ENCODE measurements at regions not wholly inside any gene's neighbourhood (a gene's known extent, or its start where the extent isn't known, plus 50 kb on each side); places are given as distances from the start of the nearest gene placed in this dataset.
A peak's percentile ranks its signal among the peaks of the same experiment; 100 is the strongest.

GRCh38 chr11:32184041-32184722 is 93.3 kb downstream of the RCN1 start:
- POLR2A ChIA-PET: no interaction called here
- Histone ChIP-seq H3K4me2 (ENCODE audit: insufficient read depth, low read length) (no peak overlapping the region), H3K27ac (ENCODE audit: extremely low read depth, low read depth, low read length) (no peak overlapping the region)

GRCh38 chr11:32184723-32185376 is 94.0 kb downstream of the RCN1 start:
- POLR2A ChIA-PET: no interaction called here
- no peak for TF ChIP-seq ZNF282 (CRISPR knock-in tag; IDR thresholded peaks at IDR 0.05)
- no peak for TF ChIP-seq FOXO4 (CRISPR knock-in tag; IDR thresholded peaks at IDR 0.05)
- TF ChIP-seq SOX6 (IDR thresholded peaks at IDR 0.05): no peak

More at GRCh38 chr11:32184041-32184722, 93.3 kb downstream of the RCN1 start:
- in situ Hi-C loops (cut with MboI): no loop called here
- Histone ChIP-seq H3K4me1 (replicated peaks in 1 of 2; ENCODE audit: control insufficient read depth in 2 of 2, insufficient read depth in 2 of 2, low read length in 2 of 2) (no peaks in the 10 kb centered on the region), H3K27me3 (ENCODE audit: control insufficient read depth in 2 of 2, insufficient read depth in 2 of 2, low read length in 2 of 2) (peaks cover 0 to 7% of the 10 kb centered on the region in 2 experiments; a peak in 2 of 5 replicates), H3K9me3 (replicated peaks; ENCODE audit: control insufficient read depth, insufficient read depth, low read depth, low read length) (no peaks in the 10 kb centered on the region), H4K20me1 (replicated peaks; ENCODE audit: control insufficient read depth, insufficient read depth, low read length) (no peaks in the 10 kb centered on the region), H3K9me1 (ENCODE audit: control insufficient read depth, insufficient read depth, low read length) (peaks cover 4% of the 10 kb centered on the region), H3K36me3 (ENCODE audit: control insufficient read depth, insufficient read depth, low read length) (no peaks in the 10 kb centered on the region), H2AFZ (ENCODE audit: low read depth, low read length) (no peak overlapping the region), H3K79me2 (ENCODE audit: control insufficient read depth, insufficient read depth, low read length) (no peaks in the 10 kb centered on the region), H3K4me3 (no peak overlapping the region), H3K9ac (ENCODE audit: insufficient read depth in 1 of 2, low read depth in 2 of 2, low read length in 2 of 2) (no peak overlapping the region)
- intact Hi-C loops (cut with micrococcal nuclease): no loop called here
- TF ChIP-seq YY1 (IDR thresholded peaks at IDR 0.05; ENCODE audit: borderline replicate concordance in 1 of 3, control insufficient read depth in 1 of 3, extremely low read depth in 1 of 3, insufficient read depth in 3 of 3, insufficient read length in 1 of 3, insufficient replicate concordance in 2 of 3, low read depth in 1 of 3, low read length in 2 of 3): peak in 2 of 3 experiments; percentile 28 to 36
- TF ChIP-seq ZFX (CRISPR knock-in tag; IDR thresholded peaks at IDR 0.05): no peak
- FAIRE-seq (no peak), ATAC-seq (no peak), DNase-seq (ENCODE audit: extremely low read depth in 1 of 4, low spot score in 3 of 4) (no peak)
- CTCF ChIA-PET (ENCODE audit: low intra/inter-chr PET ratio): no interaction called here
- WGBS (ENCODE audit: insufficient coverage, low coverage, missing lambda C conversion rate): 0% methylated on average over 4 of the region's 6 CpGs
- BruUV-seq (replicated peaks): no TSS peak

More at GRCh38 chr11:32184723-32185376, 94.0 kb downstream of the RCN1 start:
- Histone ChIP-seq H3K9me1 (ENCODE audit: control insufficient read depth, insufficient read depth, low read length) (peaks cover 4% of the 10 kb centered on the region), H3K4me1 (replicated peaks in 1 of 2; ENCODE audit: control insufficient read depth in 2 of 2, insufficient read depth in 2 of 2, low read length in 2 of 2) (no peaks in the 10 kb centered on the region), H3K4me2 (ENCODE audit: insufficient read depth, low read length) (no peak overlapping the region), H2AFZ (ENCODE audit: low read depth, low read length) (no peak overlapping the region), H3K9ac (ENCODE audit: insufficient read depth in 1 of 2, low read depth in 2 of 2, low read length in 2 of 2) (no peak overlapping the region), H3K27ac (ENCODE audit: extremely low read depth, low read depth, low read length) (no peak overlapping the region), H3K79me2 (ENCODE audit: control insufficient read depth, insufficient read depth, low read length) (no peaks in the 10 kb centered on the region), H4K20me1 (replicated peaks; ENCODE audit: control insufficient read depth, insufficient read depth, low read length) (no peaks in the 10 kb centered on the region), H3K9me3 (replicated peaks; ENCODE audit: control insufficient read depth, insufficient read depth, low read depth, low read length) (no peaks in the 10 kb centered on the region), H3K36me3 (ENCODE audit: control insufficient read depth, insufficient read depth, low read length) (no peaks in the 10 kb centered on the region), H3K4me3 (no peak overlapping the region), H3K27me3 (ENCODE audit: control insufficient read depth in 2 of 2, insufficient read depth in 2 of 2, low read length in 2 of 2) (peaks cover 0 to 7% of the 10 kb centered on the region in 2 experiments; a peak in 2 of 5 replicates)
- in situ Hi-C loops (cut with MboI) (no loop called here), intact Hi-C loops (cut with micrococcal nuclease) (no loop called here)
- ATAC-seq (no peak), FAIRE-seq (no peak), DNase-seq (ENCODE audit: extremely low read depth in 1 of 4, low spot score in 3 of 4) (no peak)
- WGBS (ENCODE audit: insufficient coverage, low coverage, missing lambda C conversion rate): 0% methylated on average over 10 of the region's 10 CpGs
- no TSS peak for BruUV-seq (replicated peaks)
- CTCF ChIA-PET (ENCODE audit: low intra/inter-chr PET ratio): no interaction called here

Data from K562 (cell line).